ENCODE measurements at regions not wholly inside any gene's neighbourhood (a gene's known extent, or its start where the extent isn't known, plus 50 kb on each side); places are given as distances from the start of the nearest gene placed in this dataset.

GRCh38 chr4:116320859-116321258 lies 764.5 kb downstream of the TRAM1L1 start:
- TF ChIP-seq CTCF (tag by site-specific recombination; IDR thresholded peaks at IDR 0.05) (no peak), ZNF274 (IDR thresholded peaks at IDR 0.05; ENCODE audit: low read length) (no peak), ZNF274 (tag by site-specific recombination; IDR thresholded peaks at IDR 0.05; ENCODE audit: borderline replicate concordance) (no peak), KLF1 (tag by site-specific recombination; IDR thresholded peaks at IDR 0.05) (no peak), ZNF311 (tag by site-specific recombination; IDR thresholded peaks at IDR 0.05; ENCODE audit: borderline replicate concordance) (no peak), PATZ1 (tag by site-specific recombination; IDR thresholded peaks at IDR 0.05) (no peak)
